Activated CD4-positive, alpha-beta T cell treated with anti-CD3 and anti-CD28 coated beads for 24 hours (primary cell): ENCODE measurements at regions not wholly inside any gene's neighbourhood (a gene's known extent, or its start where the extent isn't known, plus 50 kb on each side); places are given as distances from the start of the nearest gene placed in this dataset.
"Not testable (repeated sequence)": the region's sequence is repeated elsewhere in the genome, so short reads cannot be mapped to it uniquely, and the experiment has no call there.

Experiments
- DNase-seq, 2 donors: peaks; one replicate each; pipeline ENCODE4 v3.0.0-alpha.2; 2020; ENCODE audit warnings: low read depth in 2 of 2

DNA sequence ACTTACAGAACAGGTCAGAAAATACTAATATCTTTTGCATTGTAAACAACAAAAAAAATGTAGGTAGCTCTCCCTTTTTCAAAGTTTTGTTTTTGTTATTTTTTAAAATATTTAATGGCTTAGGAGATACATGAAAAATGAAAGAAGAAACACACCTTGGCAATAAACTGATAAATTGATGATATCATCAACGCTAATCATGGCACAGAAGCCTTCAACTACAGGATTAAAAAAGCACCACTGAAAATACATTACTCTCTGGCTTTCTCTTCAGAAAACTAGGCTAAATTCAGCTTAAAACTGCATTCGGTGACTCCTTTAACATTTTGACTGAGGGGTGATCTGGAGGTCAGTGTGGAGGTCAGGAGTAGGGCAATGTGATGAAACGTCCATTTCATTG, 1018.8 kb upstream of the FANCL start:
- DNase-seq, result no peak

DNA sequence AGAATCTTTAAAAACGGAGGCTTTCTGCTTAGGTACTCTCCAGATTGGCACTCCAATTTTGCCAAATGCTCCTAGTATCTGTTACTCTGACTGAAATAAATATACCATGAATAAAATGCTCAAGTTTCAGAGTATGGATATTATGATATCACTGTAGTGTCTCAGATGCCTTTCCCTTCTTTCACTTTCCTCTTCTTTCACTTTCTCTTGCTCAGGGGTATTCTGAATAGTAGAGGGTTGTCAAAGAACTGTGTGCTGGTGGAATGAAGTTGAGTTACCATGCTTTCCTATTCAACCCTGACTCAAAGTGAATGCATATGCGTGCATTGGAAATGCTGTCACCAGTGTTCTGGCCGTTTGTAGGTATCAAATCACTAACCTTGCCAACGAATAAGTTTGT, 1015.2 kb upstream of the FANCL start:
- DNase-seq, result no peak

DNA sequence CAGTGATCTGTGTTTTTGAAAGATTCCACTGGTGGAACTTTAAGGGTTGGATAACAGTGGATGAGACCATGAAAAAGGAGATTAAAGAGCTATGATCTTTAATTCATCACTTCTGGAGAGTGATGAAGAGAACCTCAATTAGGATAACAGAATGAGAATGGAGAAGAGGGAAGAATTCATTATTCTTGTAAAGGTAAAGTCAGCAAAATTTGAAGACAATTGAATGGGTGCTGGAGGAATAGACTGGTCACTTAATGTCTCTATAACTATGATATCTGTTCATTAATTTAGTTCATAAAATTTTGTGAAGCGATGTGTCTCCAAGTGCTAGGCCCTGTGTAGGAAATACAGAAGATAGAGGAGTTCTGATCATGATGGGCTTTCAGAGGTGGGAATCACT, 1013.2 kb upstream of the FANCL start:
- DNase-seq, result no peak

DNA sequence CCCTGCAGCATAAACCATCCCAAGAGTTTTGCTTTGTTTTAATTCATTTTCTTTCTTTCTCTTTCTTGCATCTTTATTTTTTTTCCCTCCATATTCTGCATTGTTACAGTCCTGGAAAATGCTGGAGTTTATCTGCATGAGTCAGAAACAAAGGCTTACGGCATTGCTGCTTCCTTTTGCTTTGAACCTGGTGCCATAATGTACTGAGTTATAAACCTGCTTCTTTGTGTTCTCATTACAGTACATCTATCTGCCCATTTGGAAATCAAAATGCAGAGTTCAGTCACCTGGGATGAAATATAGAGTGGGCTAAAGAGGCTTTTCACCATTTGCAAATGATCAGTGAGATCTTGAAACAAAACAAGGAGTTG, 1009.2 kb upstream of the FANCL start:
- DNase-seq, result no peak

DNA sequence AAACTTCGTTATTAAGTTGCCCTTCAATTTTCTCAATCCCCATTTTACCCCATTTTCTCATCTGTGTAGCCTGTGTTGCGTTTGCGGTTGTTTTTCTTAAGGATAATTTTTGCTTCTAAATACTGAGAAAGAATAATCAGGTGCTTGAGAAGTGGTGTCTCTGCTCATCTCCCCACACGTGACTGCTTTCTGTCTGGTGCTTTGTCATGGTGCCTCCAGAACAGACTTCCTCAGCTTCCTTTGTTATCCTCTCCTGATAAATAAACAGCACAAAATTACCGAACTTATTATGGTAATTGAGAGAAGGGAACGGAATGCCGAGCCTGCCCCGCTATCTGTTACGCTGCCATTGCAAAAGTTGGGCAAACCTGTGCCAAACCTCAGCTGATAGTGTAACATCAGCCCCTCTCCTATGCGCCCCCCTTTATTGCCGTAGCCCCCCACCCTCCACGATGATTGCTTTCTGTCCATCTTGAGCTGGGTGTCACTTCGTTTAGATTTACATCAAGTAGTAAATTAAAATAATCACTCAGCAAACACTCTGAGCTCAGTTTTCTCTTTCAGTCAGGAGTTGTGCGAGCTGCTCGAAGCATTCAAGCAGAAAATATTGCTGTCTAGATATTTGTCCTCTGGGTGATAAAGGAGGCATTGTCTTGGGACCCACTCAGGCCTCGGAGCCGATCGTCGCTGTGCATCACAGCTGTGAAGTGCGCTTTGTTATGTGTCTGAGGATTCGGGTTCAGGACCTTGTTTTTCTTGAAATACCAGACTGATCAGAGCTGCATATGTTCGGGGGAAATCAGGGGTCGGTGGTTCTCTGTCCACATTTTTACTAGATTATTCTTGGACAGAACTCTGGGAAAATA, 1008.5 kb upstream of the FANCL start:
- no peak for DNase-seq

DNA sequence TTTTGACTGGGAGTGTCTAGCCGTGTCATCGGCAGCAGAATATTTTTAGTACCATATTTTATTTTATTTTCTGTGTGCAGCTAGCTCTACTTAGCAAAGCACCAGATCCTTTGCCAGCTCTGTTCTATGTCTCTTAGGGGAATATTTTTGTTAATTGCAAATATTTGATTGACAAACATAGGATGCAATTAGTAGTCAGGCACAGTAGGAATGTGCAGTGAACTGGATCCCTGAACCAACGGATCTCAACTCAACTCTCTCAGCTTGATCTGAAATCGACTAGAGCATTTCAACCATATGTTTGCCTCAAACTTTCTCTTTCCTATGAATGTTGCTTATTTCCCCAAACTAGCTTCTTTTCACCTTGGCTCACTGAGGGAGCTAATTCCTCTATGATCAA, 998.0 kb upstream of the FANCL start:
- no peak for DNase-seq

DNA sequence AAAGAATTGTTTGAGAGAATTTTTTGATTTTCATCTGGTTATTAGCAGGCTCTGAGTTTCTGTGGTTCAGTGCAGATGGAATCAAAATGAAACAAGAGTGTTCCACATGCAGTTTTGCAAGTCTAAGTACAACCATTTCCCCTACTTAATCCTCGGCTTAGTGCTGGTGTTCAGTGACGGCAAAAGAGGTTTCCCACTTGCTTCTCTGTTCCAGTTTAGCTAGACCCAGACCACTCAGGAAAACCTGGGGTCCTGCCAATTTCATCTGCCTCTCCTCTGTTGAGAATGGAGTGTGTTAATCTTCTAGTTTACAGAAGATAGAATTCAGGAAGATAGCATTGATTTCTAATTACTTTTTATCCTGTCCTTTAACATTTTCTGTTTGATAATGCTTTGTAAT, 996.2 kb upstream of the FANCL start:
- DNase-seq, result no peak

DNA sequence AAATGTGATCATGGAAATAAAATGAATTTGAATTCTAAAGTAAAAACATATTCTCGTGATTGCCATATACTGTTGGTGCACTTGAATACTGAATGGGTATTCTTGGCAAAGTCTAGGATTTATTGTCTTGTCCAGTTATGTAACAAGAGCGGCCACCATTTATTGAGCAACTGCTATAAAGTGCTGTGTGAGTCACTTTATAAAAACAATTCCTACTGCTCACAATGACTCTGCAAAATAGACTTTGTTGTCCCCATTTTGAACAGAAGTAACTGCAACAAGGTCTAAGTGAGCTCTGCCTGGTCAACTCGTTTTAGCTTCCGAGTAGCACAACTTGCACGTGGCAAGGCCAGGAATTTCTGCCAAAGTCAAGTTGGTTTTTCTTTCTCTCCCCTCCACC, 995.6 kb upstream of the FANCL start:
- no peak for DNase-seq

DNA sequence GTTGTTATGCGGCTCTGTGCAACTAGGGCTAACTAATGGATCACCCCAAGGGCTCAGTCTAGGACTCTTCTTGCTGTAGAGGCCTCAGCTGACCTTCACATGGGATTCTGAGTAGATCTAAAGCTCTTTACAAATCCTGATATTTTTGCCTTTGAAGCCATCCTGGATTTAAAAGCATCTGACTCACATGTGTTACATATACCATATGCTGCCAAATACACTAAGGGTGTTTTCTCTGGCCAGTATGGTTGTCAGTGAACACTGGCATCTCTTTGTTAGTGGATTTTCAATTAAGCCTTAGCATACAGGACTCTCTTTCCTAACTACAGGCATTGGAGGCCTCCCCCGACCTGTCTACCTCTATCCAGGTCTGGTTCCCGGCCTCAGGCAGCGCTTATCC, 992.8 kb upstream of the FANCL start:
- DNase-seq, result no peak

DNA sequence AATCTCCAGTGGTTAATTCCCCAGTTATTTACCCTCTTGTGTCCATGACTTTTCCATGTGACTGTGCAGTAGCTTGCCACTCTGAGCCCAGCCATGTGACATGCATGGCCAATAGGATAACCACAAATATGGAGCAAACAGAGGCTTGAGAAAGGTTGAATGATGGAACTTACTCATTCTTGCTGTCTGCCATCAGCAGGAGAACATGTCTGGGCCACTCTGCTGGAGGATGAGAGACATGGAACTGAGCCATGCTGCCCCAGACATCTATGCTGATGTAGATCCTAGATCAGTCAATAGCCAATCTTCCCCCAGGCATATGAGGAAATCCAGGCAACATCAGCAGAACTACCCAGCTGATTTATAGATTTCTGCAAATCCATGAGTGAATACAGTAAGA, 992.3 kb upstream of the FANCL start:
- DNase-seq, result no peak

DNA sequence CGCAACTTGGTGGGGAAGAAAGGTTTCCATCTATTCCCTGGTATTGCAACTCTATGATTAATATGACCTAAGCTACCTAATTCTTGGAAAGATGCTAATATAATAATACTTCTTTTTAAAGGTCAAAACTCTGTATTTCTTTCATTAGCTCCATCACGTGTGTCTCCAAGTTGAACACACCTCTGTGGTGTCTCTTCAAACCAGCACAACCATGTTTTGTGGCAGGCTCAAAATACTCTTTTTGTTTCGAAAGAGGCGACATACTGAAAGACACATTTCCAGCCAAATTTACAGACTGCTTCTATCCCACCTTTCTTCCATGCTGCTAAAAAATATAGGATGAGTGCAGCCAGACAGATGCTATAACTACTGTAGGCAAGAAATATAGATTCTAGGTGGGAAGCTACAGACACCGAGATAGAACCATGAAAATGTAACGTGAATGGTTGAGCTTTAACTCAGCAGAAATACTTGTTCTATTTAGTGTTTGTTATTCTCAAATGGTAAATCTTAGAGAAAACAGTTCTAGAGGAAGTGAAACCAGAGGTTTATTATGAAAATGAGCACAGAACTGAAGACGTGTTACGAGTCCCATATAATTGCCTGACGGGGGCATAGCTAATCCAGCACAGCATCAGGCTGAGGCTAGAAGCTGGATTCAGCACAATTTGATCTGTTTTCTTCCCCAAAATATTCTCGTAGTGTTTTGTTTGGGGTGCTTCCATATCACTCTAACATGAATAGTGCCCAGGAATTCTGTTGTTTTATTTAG, 991.5 kb upstream of the FANCL start:
- no peak for DNase-seq

DNA sequence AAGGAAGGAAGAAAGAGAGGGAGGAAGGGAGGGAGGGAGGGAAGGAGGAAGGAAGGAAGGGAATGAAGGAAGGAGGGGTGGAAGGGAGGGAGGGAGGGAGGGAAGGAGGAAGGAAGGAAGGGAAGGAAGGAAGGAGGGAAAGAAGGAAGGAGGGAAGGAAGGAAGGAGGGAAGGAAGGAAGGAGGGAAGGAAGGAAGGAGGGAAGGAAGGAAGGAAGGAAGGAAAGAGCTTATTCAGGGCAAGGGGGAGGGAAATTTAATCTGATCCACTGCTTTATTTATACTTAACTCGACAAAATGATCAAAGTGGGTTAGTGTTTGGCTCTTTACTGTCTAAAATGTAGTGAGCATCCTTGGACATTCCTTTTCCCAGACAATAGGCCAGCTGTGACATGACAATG, 985.2 kb upstream of the FANCL start:
- not testable (repeated sequence) for DNase-seq

DNA sequence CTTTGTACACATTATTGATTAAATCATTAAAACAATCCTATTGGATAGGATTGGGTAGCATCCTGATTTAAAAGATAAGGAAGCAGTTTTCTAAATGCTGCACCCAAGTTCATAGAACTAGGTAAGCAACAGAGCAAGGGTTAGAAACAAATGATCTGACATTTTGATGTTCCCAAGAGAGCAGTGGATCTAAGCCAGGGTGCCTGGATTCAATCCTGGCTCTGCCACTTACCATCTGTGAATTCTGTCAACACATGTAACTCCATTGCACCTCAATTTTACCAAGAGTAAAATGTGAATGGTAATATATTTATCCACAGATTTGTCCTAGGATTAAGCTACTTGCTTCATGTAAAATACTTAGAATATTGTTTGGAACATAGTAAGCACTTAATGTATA, 982.6 kb upstream of the FANCL start:
- no peak for DNase-seq

DNA sequence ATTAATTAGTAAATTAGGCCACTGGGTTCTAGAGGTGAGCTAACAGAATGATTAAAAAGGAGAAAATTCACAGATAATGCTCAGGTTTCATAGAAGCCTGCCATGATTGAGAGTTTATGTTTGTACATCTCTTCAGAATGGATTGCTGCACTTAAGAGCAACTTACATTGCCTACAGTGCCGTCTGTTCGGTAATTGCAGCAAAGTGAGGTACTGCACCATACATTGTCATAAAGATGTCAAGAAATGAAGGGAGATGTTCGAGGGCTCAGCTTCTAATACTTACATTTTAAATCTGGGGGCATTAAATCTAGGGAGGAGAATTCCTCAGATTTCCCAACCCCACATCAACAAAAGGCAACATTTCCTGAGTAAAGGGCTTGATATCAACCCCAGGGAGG, 976.2 kb upstream of the FANCL start:
- DNase-seq, result no peak

DNA sequence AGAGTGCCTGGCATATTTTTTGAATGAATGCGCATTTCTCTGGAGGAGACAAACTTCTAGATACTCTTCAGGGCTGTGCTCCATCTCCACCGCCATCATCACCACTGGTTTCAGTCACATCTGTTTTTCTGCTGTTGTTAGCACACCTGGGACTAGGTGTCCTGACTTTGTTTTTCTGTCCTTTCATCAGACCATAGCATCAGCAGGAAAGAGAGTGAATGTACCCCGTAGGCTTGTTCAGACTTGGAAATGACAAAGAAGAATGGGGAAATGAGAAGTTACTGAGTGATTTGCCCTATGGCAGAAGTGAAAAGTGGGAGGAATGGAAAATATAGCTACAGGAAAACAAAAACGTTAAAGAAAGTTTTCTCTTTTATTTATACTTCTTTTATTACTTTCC, 965.2 kb upstream of the FANCL start:
- no peak for DNase-seq

DNA sequence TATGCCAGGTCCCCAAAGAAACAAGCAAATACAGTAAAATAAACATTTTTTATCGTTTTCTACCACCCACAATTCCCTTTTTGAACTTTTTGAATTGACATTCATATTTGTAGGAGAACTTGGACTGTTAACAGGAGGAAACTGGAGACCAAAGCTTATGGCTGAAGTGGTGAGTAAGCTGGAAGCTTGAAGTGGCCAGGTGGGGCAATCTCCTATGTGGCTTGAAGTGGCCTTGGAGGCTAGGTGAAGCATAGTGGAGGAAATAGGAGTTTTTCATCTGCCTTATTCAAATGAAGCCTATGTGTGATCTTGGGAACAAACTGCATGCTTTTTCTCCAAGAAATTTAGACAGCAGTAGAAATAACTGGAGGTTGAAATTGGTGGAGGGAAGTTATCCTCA, 962.9 kb upstream of the FANCL start:
- no peak for DNase-seq

DNA sequence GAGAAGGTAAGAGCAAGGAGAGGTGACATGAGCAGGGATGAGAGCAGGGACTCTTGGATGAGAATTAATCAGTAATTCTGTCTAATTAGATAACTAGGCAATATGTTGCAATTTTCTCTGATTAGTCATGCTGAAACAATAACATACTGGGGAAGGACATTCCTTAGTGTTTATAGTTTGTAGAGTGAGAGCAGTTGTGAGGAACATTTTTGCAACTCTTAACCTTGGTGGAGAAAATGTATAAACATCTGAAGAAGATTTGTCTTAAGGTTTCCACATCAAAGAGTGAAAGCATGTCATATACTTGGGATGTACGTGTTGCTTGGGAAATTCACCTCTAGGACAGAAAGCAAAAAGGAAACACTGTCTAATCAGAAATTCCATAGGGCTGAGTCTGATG, 955.4 kb upstream of the FANCL start:
- DNase-seq, result no peak

DNA sequence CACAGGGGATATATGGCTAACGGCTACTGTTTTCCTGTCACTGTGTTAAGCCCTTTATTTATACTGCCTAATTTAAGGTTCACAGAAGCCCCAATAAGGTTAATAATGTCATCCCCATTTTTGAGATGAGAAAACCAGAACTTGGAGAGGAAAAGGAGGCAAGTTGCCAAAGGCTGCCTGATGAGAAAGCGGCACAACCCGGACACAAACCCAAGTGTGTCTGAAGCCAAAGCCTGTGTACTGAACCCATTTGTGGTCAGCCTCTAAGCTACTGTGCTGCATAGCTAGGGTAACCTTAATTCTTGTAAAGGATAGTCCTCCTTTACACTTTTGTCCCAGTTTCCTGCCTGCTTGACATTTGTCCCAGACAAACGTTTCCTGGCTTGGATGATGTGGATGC, 954.7 kb upstream of the FANCL start:
- DNase-seq, result no peak

DNA sequence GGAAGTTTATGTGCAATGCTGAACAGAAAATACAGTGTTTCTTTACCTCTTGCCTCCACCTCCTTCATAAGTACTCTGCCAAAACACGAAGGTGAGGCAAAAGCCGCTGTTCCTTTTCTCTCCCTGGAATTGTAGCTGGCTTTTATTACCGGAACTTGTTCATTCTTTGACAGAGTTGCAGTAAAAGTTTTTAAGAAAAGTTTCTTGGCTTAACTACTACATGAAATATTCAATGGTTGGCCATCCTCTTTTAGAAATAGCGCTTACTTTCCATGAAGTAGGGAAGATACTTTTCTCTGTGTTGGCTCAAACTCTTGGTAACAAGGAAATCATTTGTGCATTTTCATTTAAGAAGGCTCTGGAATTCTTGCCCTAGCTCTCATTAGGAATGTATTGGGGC, 950.7 kb upstream of the FANCL start:
- no peak for DNase-seq

DNA sequence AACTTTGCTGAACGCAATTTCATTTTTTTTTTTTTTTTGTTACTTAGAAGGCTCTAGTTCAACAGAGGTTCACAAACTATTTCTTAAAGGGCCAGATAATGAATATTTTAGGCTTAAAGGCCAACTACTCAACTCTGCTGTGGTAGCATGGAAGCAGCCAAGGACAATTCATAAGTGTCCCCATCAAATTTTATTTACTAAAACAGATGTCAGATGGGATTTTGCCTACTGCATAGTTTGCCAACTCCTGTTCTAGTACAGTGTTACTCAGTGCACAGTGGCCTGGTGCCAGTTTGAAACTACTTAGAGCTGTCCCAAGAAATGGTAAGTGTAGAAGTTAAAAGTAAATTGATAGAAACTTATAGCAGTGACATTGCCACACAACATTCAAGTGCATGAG, 949.4 kb upstream of the FANCL start:
- no peak for DNase-seq

DNA sequence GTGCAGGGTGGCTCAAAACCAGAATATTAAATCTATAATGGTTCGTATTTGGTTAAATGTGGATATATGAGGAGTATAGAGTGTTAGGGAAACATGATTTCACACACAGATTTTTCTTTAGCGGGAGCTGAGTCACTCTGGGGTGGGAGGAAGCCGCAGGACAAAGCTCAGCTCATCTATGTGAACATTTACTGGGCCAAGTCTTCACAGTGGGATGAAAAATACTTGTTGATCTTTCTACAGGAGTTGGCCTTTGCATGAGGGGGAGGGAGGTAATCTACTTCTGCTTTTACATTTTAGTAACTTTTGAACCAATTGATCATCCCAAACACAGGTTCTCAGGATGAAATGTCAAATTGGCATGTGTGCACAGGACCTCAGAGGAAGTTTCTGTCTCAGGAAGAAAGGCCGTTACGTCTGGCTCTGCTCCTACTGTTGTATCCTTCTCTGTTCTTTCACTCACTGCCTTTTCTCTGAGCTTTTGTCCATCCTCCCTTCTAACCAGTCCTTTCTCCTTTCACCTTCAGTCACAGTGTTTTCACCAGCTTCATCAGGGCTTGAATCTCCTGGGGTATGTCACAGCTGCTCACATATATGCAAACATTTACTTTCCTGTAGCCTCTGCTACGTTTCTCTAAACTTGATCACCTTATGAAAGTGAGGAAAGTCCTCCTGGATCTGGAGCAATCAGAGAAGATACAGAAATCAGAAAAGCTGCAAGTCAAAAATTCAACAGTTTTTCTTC, 943.3 kb upstream of the FANCL start:
- DNase-seq, result no peak

DNA sequence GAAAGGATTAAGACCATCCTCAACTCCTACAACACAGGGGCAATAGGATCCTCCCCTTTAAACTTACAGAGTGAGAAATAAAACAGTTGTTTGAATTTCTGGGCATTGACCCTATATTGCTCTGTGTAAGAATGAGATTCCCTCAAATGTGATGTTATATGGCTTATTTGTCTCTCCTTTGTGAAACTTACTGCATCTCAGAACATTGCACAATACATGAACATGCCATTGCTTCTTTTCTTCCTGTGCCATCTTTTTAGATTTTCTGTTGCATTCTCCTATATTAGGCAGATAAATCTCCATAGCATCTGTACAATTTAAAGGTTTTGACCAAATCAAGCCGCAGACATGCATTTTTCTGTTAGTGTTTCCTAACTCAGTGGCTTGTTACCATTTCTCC, 941.9 kb upstream of the FANCL start:
- no peak for DNase-seq

DNA sequence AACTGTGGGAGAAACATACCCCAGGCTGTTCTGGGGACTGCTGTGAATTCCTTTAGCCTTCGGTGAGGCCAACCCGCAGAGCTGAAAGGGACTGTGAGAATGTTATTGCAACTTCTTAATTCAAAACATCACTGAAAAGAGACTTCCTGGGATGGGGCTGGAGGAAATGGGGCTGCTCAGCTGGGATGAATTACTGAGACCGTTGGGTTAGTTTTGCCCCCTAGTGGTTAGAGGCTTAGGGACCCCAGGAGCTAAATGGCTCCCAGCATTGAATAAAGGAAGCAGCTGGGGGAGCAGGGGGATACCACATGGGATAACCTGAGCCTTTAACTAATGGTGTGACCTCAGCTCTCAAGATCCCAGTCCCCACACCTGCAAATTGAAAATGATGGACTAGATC, 941.1 kb upstream of the FANCL start:
- DNase-seq, result no peak
